Prostate gland (tissue), 2 donors: ENCODE measurements at regions not wholly inside any gene's neighbourhood (a gene's known extent, or its start where the extent isn't known, plus 50 kb on each side); places are given as distances from the start of the nearest gene placed in this dataset.

Experiments used
- DNase-seq: peaks from one replicate; pipeline ENCODE4 v3.0.0-alpha.2; 2019; ENCODE audit warnings: low spot score
- H3K27ac ChIP-seq, 2 donors: fragments of 200-600 bp; sonication (generic); 2 replicates each; pipeline ENCODE4 v1.5.1; 2017 to 2019
- H3K27me3 ChIP-seq: fragments of 200-600 bp; sonication (generic); replicated peaks from 2 replicates; pipeline ENCODE4 v1.5.1; 2019; ENCODE audit not compliant: insufficient read depth
- H3K36me3 ChIP-seq, 2 donors: fragments of 200-600 bp; sonication (generic); 1 replicate in 1 of 2; 2 replicates in 1 of 2; pipeline versions ENCODE4 v1.5.1 to v1.8.1; 2017 to 2019
- H3K4me1 ChIP-seq: fragments of 200-600 bp; sonication (generic); replicated peaks from 2 replicates; pipeline ENCODE4 v1.5.1; 2019
- H3K4me3 ChIP-seq, 2 donors: fragments of 200-600 bp; sonication (generic); 2 replicates each; pipeline ENCODE4 v1.5.1; 2017 to 2019
- H3K9me3 ChIP-seq: fragments of 200-600 bp; sonication (generic); 2 replicates; pipeline ENCODE4 v1.5.1; 2017
- CTCF ChIP-seq, 4 experiments: fragments of 200-600 bp in 2 of 4; fragments of 450-650 bp in 2 of 4; sonication (generic) in 2 of 4; IDR thresholded peaks; 1 replicate in 3 of 4; 2 replicates in 1 of 4; pipeline ENCODE4 v1.5.1; 2016 to 2019; ENCODE audit warnings: antibody characterized with exemption in 4 of 4, mild to moderate bottlenecking in 2 of 4, moderate library complexity in 2 of 4
- POLR2A ChIP-seq: fragments of 450-650 bp; IDR thresholded peaks from one replicate; pipeline ENCODE4 v1.6.1; 2016; ENCODE audit warnings: antibody characterized with exemption, mild to moderate bottlenecking
- POLR2AphosphoS5 ChIP-seq: sonication (generic); formaldehyde crosslinking; IDR thresholded peaks from one replicate; pipeline ENCODE4 v1.6.1; 2017; ENCODE audit warnings: antibody characterized with exemption
- WGBS: methylation state at CpG from one replicate; pipeline ENCODE4 v1.1.5; 2018; 5-methylcytosine and 5-hydroxymethylcytosine counted together
- intact Hi-C: fragments of 100-400 bp; cut with DNase I; formaldehyde crosslinking; loops from one replicate; pipeline ENCODE4 v1.14.2; 2022

GRCh38 chr12:24541193-24541871 is 407.6 kb downstream of the BCAT1 start:
- Histone ChIP-seq H3K9me3 (no peaks in the 10 kb centered on the region), H3K27me3 (no peaks in the 10 kb centered on the region), H3K4me3 (no peak overlapping the region), H3K27ac (no peak overlapping the region), H3K4me1 (no peaks in the 10 kb centered on the region), H3K36me3 (no peaks in the 10 kb centered on the region)
- no peak for DNase-seq
- WGBS: 71% methylated on average over 5 of the region's 5 CpGs
- TF ChIP-seq POLR2A (no peak), POLR2AphosphoS5 (no peak), CTCF (IDR thresholded peaks at IDR 0.05) (no peak)
- intact Hi-C loops: no loop called here

- intact Hi-C loops: no loop called here
- Histone ChIP-seq H3K9me3 (no peaks in the 10 kb centered on the region), H3K27ac (no peak overlapping the region), H3K36me3 (no peaks in the 10 kb centered on the region), H3K4me3 (no peak overlapping the region), H3K27me3 (no peaks in the 10 kb centered on the region), H3K4me1 (no peaks in the 10 kb centered on the region)
- TF ChIP-seq POLR2AphosphoS5 (no peak), POLR2A (no peak), CTCF (IDR thresholded peaks at IDR 0.05) (no peak)
- 93% methylated on average over 3 of the region's 3 CpGs for WGBS
- no peak for DNase-seq
Observed at GRCh38 chr12:24539646-24540045, 409.3 kb downstream of the BCAT1 start.

GRCh38 chr12:24537083-24537860 is 411.6 kb downstream of the BCAT1 start:
- no peaks in the 10 kb centered on the region for H3K4me1 ChIP-seq
- no peak overlapping the region for H3K27ac ChIP-seq
- DNase-seq: no peak
- no peaks in the 10 kb centered on the region for H3K9me3 ChIP-seq
- intact Hi-C loops: no loop called here
- WGBS: 87% methylated on average over 3 of the region's 3 CpGs
- no peaks in the 10 kb centered on the region for H3K36me3 ChIP-seq
- no peak for TF ChIP-seq POLR2AphosphoS5
- no peak for TF ChIP-seq CTCF (IDR thresholded peaks at IDR 0.05)
- no peak for TF ChIP-seq POLR2A
- H3K27me3 ChIP-seq: no peaks in the 10 kb centered on the region
- no peak overlapping the region for H3K4me3 ChIP-seq

GRCh38 chr12:24535334-24536069 is 413.4 kb downstream of the BCAT1 start:
- no peaks in the 10 kb centered on the region for H3K27me3 ChIP-seq
- no peak for TF ChIP-seq POLR2A
- TF ChIP-seq POLR2AphosphoS5: no peak
- TF ChIP-seq CTCF (IDR thresholded peaks at IDR 0.05): no peak
- no peak for DNase-seq
- H3K36me3 ChIP-seq: no peaks in the 10 kb centered on the region
- H3K9me3 ChIP-seq: no peaks in the 10 kb centered on the region
- no peaks in the 10 kb centered on the region for H3K4me1 ChIP-seq
- no peak overlapping the region for H3K4me3 ChIP-seq
- intact Hi-C loops: no loop called here
- no peak overlapping the region for H3K27ac ChIP-seq
- WGBS: 70% methylated on average over 6 of the region's 6 CpGs
